ENCODE measurements at regions not wholly inside any gene's neighbourhood (a gene's known extent, or its start where the extent isn't known, plus 50 kb on each side); places are given as distances from the start of the nearest gene placed in this dataset.

DNA sequence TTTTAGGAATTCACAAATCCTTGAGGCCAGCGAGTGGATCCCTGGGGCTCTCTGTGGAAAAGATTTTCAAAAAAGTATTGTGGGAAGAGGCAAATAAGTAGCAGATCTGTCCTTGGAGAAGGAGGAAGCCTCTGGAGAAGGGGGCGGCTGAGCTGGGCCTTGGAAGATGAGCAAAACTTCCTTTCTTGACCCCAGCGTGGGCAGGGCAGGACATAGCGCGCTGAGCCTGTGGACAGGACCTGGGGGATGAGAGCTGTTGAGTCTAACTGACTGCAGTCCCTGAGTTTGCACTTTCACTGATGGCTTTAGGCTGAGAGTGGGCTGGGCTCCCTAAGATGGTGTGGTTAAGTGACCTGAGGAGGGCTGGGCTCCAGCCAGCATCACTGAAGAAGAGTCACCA, 170.2 kb upstream of the GALNT2 start:
- H3K27ac ChIP-seq: no peak overlapping the region
- WGBS: 84% methylated on average over 5 of the region's 5 CpGs
- intact Hi-C loops (cut with DNase I): no loop called here

DNA sequence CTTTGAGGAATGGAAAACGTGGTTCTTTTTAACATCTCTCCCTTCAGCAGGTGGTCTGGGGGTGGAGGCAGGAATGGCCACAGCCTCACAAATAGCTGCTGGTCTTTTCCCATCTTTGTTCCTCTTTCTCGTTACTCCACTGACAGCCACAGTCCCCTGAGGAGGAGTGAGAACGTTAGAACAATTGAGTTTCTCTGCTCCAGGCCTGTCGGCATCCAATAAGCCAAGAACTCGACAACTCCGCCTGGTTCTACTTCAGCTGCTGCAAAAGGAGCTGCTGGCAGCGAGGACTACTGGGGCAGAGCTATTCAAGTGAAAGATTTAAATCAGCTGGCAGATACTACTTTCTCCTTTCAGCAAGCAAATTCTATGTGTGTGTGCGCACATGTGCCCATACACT, 169.5 kb upstream of the GALNT2 start:
- Histone ChIP-seq H3K4me3 (no peak overlapping the region), H3K9me3 (no peaks in the 10 kb centered on the region), H3K4me1 (replicated peaks) (no peaks in the 10 kb centered on the region), H3K36me3 (no peaks in the 10 kb centered on the region), H3K27ac (no peak overlapping the region), H3K27me3 (replicated peaks; ENCODE audit: insufficient read depth) (no peaks in the 10 kb centered on the region)
- 61% methylated on average over 8 of the region's 8 CpGs for WGBS
- intact Hi-C loops (cut with DNase I): no loop called here
- TF ChIP-seq POLR2AphosphoS5 (IDR thresholded peaks at IDR 0.05) (no peak), POLR2A (IDR thresholded peaks at IDR 0.05) (no peak)
- TF ChIP-seq, protein P1, sequence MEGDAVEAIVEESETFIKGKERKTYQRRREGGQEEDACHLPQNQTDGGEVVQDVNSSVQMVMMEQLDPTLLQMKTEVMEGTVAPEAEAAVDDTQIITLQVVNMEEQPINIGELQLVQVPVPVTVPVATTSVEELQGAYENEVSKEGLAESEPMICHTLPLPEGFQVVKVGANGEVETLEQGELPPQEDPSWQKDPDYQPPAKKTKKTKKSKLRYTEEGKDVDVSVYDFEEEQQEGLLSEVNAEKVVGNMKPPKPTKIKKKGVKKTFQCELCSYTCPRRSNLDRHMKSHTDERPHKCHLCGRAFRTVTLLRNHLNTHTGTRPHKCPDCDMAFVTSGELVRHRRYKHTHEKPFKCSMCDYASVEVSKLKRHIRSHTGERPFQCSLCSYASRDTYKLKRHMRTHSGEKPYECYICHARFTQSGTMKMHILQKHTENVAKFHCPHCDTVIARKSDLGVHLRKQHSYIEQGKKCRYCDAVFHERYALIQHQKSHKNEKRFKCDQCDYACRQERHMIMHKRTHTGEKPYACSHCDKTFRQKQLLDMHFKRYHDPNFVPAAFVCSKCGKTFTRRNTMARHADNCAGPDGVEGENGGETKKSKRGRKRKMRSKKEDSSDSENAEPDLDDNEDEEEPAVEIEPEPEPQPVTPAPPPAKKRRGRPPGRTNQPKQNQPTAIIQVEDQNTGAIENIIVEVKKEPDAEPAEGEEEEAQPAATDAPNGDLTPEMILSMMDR (IDR thresholded peaks at IDR 0.05): no peak
- DNase-seq (ENCODE audit: low spot score): no peak

More for the DNA sequence above, 170.2 kb upstream of the GALNT2 start:
- no peak for TF ChIP-seq POLR2A (IDR thresholded peaks at IDR 0.05)
- no peak for TF ChIP-seq POLR2AphosphoS5 (IDR thresholded peaks at IDR 0.05)
- TF ChIP-seq, protein P1 (IDR thresholded peaks at IDR 0.05): no peak
- H3K4me1 ChIP-seq (replicated peaks): no peaks in the 10 kb centered on the region
- no peak for DNase-seq (ENCODE audit: low spot score)
- H3K4me3 ChIP-seq: no peak overlapping the region
- no peaks in the 10 kb centered on the region for H3K27me3 ChIP-seq (replicated peaks; ENCODE audit: insufficient read depth)
- no peaks in the 10 kb centered on the region for H3K36me3 ChIP-seq
- no peaks in the 10 kb centered on the region for H3K9me3 ChIP-seq

DNA sequence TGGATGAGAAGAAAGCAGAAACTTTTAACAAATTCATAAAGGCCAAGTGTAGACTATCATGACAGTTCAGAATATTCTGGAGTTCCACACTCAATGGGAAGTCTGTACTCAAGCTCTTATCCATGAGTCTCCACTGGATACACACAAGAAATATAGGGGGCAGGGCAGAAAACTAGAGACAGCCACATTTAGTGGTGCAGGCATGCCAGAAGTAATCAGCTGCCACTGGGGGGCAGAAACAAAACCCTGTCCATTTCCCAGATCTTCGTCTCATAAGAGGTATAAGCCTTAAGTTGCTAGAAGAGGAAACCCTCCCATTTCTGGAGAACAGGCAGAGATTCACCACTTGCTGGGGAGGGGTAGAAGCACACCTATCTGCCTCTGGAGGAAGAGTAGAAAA, 166.8 kb upstream of the GALNT2 start:
- Histone ChIP-seq H3K27ac (no peak overlapping the region), H3K36me3 (no peaks in the 10 kb centered on the region), H3K4me1 (replicated peaks) (no peaks in the 10 kb centered on the region), H3K4me3 (no peak overlapping the region), H3K9me3 (no peaks in the 10 kb centered on the region), H3K27me3 (replicated peaks; ENCODE audit: insufficient read depth) (no peaks in the 10 kb centered on the region)
- 100% methylated on average over 1 of the region's 1 CpG for WGBS
- TF ChIP-seq POLR2A (IDR thresholded peaks at IDR 0.05) (no peak), POLR2AphosphoS5 (IDR thresholded peaks at IDR 0.05) (no peak)
- no peak for DNase-seq (ENCODE audit: low spot score)
- intact Hi-C loops (cut with DNase I): no loop called here

DNA sequence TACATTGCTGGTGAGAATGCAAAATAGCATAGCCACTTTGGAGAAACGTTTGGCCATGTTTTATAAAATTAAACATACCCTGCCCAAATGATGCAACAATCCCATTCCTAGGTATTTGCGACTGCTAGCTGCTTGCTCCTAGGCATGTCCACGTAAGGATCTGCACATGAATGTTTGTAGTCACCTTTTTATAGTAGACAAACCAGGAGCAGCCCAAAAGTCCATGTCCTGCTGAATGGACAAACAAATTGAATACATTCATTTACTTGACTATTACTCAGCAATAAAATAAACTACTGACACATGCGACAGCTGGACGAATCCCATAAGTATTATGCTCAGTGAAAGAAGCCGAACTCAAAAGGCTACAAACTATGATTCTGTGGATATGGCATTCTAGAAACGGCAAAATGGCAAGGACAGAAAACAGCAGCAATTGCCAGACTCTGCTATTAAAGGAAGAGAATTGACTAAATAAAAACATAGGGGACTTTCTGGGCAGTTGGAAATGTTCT, 161.9 kb upstream of the GALNT2 start:
- 62% methylated on average over 7 of the region's 7 CpGs for WGBS
- no peaks in the 10 kb centered on the region for H3K36me3 ChIP-seq
- TF ChIP-seq, protein P1 (IDR thresholded peaks at IDR 0.05): no peak
- TF ChIP-seq POLR2A (IDR thresholded peaks at IDR 0.05) (no peak), POLR2AphosphoS5 (IDR thresholded peaks at IDR 0.05) (no peak)
- no peaks in the 10 kb centered on the region for H3K4me1 ChIP-seq (replicated peaks)
- H3K9me3 ChIP-seq: no peaks in the 10 kb centered on the region
- H3K27me3 ChIP-seq (replicated peaks; ENCODE audit: insufficient read depth): no peaks in the 10 kb centered on the region
- H3K27ac ChIP-seq: no peak overlapping the region
- H3K4me3 ChIP-seq: no peak overlapping the region
- no peak for DNase-seq (ENCODE audit: low spot score)
- intact Hi-C loops (cut with DNase I): no loop called here

DNA sequence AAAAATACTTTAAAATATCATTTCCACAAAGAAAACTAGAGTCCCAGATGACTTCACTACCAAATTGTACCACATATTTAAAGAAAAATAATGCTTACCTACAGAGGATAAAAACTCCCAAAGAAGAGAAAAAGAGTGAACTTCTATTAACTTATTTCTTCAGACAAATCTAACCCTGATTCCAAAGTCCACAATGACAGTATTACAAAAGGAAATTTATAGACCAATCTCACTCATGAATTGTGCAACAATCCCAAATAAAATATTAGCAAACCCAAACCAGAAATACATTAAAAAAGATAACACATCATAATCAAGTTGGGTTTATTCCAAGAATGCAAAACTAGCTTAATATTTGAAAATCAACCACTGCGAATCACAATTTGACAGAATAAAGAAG, 161.4 kb upstream of the GALNT2 start:
- DNase-seq (ENCODE audit: low spot score): no peak
- H3K36me3 ChIP-seq: no peaks in the 10 kb centered on the region
- no peak overlapping the region for H3K4me3 ChIP-seq
- no peaks in the 10 kb centered on the region for H3K4me1 ChIP-seq (replicated peaks)
- no peaks in the 10 kb centered on the region for H3K27me3 ChIP-seq (replicated peaks; ENCODE audit: insufficient read depth)
- TF ChIP-seq POLR2A (IDR thresholded peaks at IDR 0.05) (no peak), POLR2AphosphoS5 (IDR thresholded peaks at IDR 0.05) (no peak)
- TF ChIP-seq, protein P1 (IDR thresholded peaks at IDR 0.05): no peak
- no peaks in the 10 kb centered on the region for H3K9me3 ChIP-seq
- intact Hi-C loops (cut with DNase I): no loop called here
- WGBS: 97% methylated on average over 1 of the region's 1 CpG
- no peak overlapping the region for H3K27ac ChIP-seq

All from prostate gland (tissue), 2 donors.